HEK293T (cell line): ENCODE measurements at regions not wholly inside any gene's neighbourhood (a gene's known extent, or its start where the extent isn't known, plus 50 kb on each side); places are given as distances from the start of the nearest gene placed in this dataset.

ENCODE experiments used
- CTCF ChIA-PET: fragments of 350-600 bp; formaldehyde crosslinking; extraction: SDS; loops from one replicate; lab custom pipeline; 2021; ENCODE audit warnings: antibody characterized with exemption, inconsistent platforms; lab: Yijun Ruan, JAX
- POLR2A ChIA-PET: fragments of 350-600 bp; formaldehyde crosslinking; extraction: SDS; loops from one replicate; lab custom pipeline; 2020; ENCODE audit warnings: antibody characterized with exemption, inconsistent platforms; lab: Yijun Ruan, JAX
- DNase-seq: peaks from one replicate; pipeline ENCODE4 v3.0.0; 2012; ENCODE audit warnings: mixed read lengths; ENCODE audit errors: extremely low spot score
- ARNT ChIP-seq: fragments of 450-650 bp; IDR thresholded peaks from 2 replicates; pipeline ENCODE4 v1.6.1; 2017; ENCODE audit warnings: mild to moderate bottlenecking
- BHLHE40 ChIP-seq: fragments of 450-650 bp; IDR thresholded peaks from 2 replicates; pipeline ENCODE4 v1.6.1; 2016; ENCODE audit warnings: mild to moderate bottlenecking, moderate library complexity, borderline replicate concordance
- CTBP1 ChIP-seq: fragments of 450-650 bp; IDR thresholded peaks from 2 replicates; pipeline ENCODE4 v1.6.1; 2016; ENCODE audit warnings: borderline replicate concordance
- ELF4 ChIP-seq: fragments of 450-650 bp; IDR thresholded peaks from 2 replicates; pipeline ENCODE4 v1.6.1; 2017; ENCODE audit warnings: antibody characterized with exemption
- FOXA1 ChIP-seq: fragments of 450-650 bp; IDR thresholded peaks from 2 replicates; pipeline ENCODE4 v1.6.1; 2016; ENCODE audit warnings: mild to moderate bottlenecking
- FOXK2 ChIP-seq: fragments of 450-650 bp; IDR thresholded peaks from 2 replicates; pipeline ENCODE4 v1.6.1; 2016; ENCODE audit warnings: mild to moderate bottlenecking
- FOXM1 ChIP-seq: fragments of 450-650 bp; IDR thresholded peaks from 2 replicates; pipeline ENCODE4 v1.6.1; 2017; ENCODE audit warnings: mild to moderate bottlenecking, borderline replicate concordance
- HDGF ChIP-seq: fragments of 450-650 bp; IDR thresholded peaks from 2 replicates; pipeline ENCODE4 v1.6.1; 2017; ENCODE audit warnings: antibody characterized with exemption, borderline replicate concordance
- L3MBTL2 ChIP-seq: fragments of 450-650 bp; conservative IDR thresholded peaks from 2 replicates; pipeline ENCODE4 v1.6.1; 2016; ENCODE audit warnings: mild to moderate bottlenecking
- LEF1 ChIP-seq: fragments of 450-650 bp; IDR thresholded peaks from 2 replicates; pipeline ENCODE4 v1.6.1; 2017; ENCODE audit warnings: mild to moderate bottlenecking, borderline replicate concordance
- NFRKB ChIP-seq: fragments of 450-650 bp; IDR thresholded peaks from 2 replicates; pipeline ENCODE4 v1.6.1; 2016; ENCODE audit warnings: mild to moderate bottlenecking, moderate library complexity
- SP1 ChIP-seq: fragments of 450-650 bp; IDR thresholded peaks from 2 replicates; pipeline ENCODE4 v1.6.1; 2017
- SUZ12 ChIP-seq: fragments of 450-650 bp; IDR thresholded peaks from 2 replicates; pipeline ENCODE4 v1.6.1; 2016; ENCODE audit warnings: mild to moderate bottlenecking
- TARDBP ChIP-seq: fragments of 450-650 bp; IDR thresholded peaks from 2 replicates; pipeline ENCODE4 v1.6.1; 2016
- ZNF384 ChIP-seq: fragments of 450-650 bp; IDR thresholded peaks from 2 replicates; pipeline ENCODE4 v1.6.1; 2016
- TF ChIP-seq, protein P1 (sequence below): fragments of 450-650 bp; IDR thresholded peaks from 2 replicates; pipeline ENCODE4 v1.6.1; 2016

DNA sequence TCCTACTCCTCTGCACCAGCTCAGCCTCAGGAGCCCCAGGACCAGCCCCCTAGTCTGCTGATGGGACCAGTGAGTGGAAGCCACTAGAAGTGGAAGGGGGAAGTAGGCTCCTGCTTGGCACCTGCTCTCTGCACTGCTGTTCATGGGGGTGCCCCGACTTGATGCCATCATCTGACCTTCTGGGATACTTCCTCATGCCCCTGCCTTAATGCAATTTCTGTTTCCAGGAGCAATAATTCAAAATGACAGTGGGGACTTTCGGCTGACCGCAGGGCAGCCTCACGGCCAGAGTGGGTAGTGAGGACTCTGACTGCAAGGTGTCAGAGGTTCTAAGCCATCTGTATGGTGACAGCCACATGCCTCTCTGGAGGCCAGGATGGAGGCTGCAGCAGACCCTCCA is 196.4 kb upstream of the WSCD1 start:
- DNase-seq, result no peak
- POLR2A ChIA-PET, result no interaction called here
- CTCF ChIA-PET, result no interaction called here
- TF ChIP-seq SUZ12 (no peak), FOXA1 (no peak), L3MBTL2 (no peak), NFRKB (no peak), CTBP1 (no peak), BHLHE40 (no peak), ARNT (no peak)
- TF ChIP-seq, protein P1, sequence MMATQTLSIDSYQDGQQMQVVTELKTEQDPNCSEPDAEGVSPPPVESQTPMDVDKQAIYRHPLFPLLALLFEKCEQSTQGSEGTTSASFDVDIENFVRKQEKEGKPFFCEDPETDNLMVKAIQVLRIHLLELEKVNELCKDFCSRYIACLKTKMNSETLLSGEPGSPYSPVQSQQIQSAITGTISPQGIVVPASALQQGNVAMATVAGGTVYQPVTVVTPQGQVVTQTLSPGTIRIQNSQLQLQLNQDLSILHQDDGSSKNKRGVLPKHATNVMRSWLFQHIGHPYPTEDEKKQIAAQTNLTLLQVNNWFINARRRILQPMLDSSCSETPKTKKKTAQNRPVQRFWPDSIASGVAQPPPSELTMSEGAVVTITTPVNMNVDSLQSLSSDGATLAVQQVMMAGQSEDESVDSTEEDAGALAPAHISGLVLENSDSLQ, result no peak

DNA sequence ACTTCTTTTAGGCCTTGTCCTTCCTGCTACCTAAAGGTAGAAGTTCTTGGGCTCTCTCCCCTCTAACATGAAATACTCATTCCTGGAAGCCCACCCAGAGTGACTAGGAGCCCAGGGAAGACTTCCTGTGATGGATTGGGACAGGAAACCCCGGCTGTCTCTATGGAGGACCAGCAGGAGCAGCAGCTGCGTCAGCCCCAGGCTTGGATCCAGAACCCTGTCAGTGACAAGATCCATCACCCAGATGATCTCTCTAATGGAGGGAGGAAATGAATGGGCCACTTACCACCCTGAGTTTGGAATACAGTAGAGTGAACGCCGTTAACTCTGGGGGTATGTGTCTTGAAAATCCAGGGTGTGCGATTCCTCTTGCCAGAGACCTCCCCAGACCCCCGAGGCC is 195.7 kb upstream of the WSCD1 start:
- CTCF ChIA-PET, result no interaction called here
- TF ChIP-seq ARNT, result no peak
- DNase-seq, result no peak
- POLR2A ChIA-PET, result no interaction called here

DNA sequence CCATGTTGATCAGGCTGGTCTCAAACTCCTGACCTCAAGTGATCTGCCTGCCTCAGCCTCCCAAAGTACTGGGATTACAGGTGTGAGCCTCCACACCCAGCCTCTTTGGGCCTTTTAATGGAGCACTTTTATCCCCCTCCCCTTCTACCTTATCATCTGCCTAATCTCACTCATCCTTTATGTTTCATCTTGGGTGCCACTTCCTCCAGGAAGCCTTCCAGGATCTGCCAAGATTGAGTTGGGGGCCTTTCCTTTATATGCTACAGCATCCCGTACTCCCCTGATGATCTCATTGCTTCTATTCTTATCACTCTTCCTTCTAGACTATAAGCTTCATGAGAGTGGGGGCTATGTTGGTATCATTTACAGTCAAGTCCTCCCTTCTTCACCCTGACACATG is 192.8 kb upstream of the WSCD1 start:
- no peak for DNase-seq
- ChIA-PET POLR2A (no interaction called here), CTCF (no interaction called here)
- TF ChIP-seq ZNF384 (no peak), BHLHE40 (no peak), TARDBP (no peak), SUZ12 (no peak)

GRCh38 chr17:5877948-5878347 is 192.2 kb upstream of the WSCD1 start:
- CTCF ChIA-PET, result no interaction called here
- TF ChIP-seq SUZ12, result no peak
- TF ChIP-seq SP1, result no peak
- TF ChIP-seq ARNT, result no peak
- no peak for TF ChIP-seq ELF4
- no peak for TF ChIP-seq FOXA1
- TF ChIP-seq HDGF, result no peak
- TF ChIP-seq FOXM1, result no peak
- POLR2A ChIA-PET, result no interaction called here
- DNase-seq, result no peak

- TF ChIP-seq FOXK2, result no peak
- no peak for TF ChIP-seq ARNT
- TF ChIP-seq TARDBP, result no peak
- TF ChIP-seq ZNF384, result no peak
- TF ChIP-seq FOXM1, result no peak
- no peak for TF ChIP-seq HDGF
- no peak for TF ChIP-seq ELF4
- DNase-seq, result no peak
- CTCF ChIA-PET, result no interaction called here
- POLR2A ChIA-PET, result no interaction called here
These were observed 188.3 kb upstream of the WSCD1 start for GRCh38 chr17:5881849-5882248.

DNA sequence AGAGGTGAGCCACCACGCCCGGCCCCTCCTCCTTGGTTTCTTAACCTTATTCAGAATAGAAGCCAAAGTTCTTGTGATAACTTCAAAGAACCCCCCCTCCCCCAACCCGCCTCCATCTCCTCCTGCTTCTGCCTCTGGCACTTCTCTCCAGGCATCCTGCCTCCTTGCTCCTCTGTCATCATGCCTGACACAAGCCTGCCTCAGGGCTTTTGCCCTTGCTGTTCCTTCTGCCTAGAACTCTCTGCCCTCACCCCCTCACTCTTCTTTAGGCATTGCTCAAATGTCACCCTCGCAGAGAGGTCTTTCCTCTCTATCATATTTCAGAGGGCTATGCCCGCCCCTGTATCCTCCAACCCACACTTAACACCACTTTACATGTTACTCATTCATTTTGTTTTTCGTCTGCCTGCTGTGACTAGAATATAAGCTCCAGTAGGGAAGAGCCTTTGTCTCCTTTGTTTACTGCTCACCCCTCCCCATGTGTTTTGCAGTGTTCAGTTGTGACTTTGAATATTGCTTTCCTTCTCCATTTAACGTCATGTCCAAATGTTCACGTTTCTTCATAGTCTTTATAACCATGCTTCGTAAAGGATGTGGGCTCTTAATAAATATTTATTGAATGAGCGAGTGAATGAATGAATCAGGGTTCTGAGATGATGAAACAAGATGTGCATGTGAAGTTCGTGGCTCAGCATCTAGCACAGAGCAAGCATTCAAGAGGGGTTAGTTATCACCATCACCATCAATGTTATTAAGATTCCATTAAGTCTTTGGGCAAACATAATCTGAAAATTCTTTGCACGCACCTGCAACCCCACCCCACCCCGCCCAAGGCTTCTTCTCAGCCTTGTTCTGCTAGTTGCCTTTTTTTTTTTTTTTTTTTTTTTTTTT is 186.2 kb upstream of the WSCD1 start:
- no peak for DNase-seq
- no peak for TF ChIP-seq LEF1
- TF ChIP-seq NFRKB, result no peak
- TF ChIP-seq TARDBP, result no peak
- TF ChIP-seq ARNT, result no peak
- TF ChIP-seq L3MBTL2, result no peak
- no peak for TF ChIP-seq FOXM1
- no peak for TF ChIP-seq HDGF
- no peak for TF ChIP-seq CTBP1
- TF ChIP-seq SUZ12, result no peak
- no peak for TF ChIP-seq BHLHE40
- ChIA-PET POLR2A (no interaction called here), CTCF (no interaction called here)

GRCh38 chr17:5885336-5885735 is 184.8 kb upstream of the WSCD1 start:
- CTCF ChIA-PET, result no interaction called here

More at GRCh38 chr17:5885336-5885735, 184.8 kb upstream of the WSCD1 start:
- TF ChIP-seq ELF4 (no peak), SUZ12 (no peak), SP1 (no peak), NFRKB (no peak), FOXK2 (no peak), ARNT (no peak), L3MBTL2 (no peak), ZNF384 (no peak), TARDBP (no peak), FOXA1 (no peak)
- TF ChIP-seq, protein P1, result no peak
- no peak for DNase-seq
- POLR2A ChIA-PET, result no interaction called here
